ENCODE measurements at regions not wholly inside any gene's neighbourhood (a gene's known extent, or its start where the extent isn't known, plus 50 kb on each side); places are given as distances from the start of the nearest gene placed in this dataset.

DNA sequence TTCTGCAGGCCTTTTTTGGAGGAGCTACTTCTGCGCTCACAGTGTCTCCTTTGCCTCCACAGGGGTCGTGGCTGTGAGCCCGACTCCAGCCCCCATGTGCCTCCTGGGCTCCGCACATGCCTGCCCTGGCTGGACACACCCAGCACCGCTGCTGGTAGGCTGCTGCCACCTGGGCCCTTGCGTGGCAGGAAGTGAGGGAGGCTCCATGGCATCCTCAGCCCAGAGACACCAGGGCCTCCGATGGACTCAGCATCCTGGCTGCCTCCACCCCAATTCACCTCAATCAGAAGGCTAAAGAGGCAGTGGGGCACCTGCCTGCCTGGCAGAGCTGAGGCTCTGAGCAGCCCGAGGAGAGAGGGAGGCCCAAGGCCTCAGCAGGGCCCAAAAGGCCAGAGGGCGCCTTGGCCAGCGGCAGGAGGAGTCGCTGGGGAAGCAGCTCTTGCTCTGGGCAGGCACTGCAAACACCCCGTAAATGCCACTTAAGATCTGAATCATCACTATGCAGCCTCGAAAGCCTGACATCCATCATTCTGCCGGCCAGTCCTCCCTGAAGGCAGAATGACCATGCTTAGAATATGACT is 68.3 kb upstream of the OTOS start:
- peak; percentile 30 for DNase-seq (ENCODE audit: low spot score)

DNA sequence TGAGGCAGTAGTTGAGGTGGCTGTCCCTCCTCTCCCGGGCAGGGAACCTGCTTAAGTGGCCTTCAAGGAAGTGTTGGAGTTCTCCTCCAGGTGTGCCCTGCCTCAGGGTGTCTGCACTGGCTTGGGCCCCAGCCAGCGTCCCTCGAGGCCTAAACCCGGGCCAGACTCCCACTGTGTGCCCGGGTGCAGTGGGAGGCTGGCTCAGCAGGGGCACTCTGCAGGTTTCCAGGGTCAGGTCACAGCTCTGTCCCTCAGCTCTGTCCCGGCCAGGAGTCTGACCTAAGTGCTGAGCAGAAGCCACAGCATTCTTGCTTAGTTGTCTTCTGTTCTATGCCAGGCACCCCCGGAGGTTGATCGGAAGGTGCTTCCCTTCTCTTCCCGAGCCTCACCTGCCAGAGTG is 69.0 kb upstream of the OTOS start:
- peak; percentile 54 for DNase-seq (ENCODE audit: low spot score)

DNA sequence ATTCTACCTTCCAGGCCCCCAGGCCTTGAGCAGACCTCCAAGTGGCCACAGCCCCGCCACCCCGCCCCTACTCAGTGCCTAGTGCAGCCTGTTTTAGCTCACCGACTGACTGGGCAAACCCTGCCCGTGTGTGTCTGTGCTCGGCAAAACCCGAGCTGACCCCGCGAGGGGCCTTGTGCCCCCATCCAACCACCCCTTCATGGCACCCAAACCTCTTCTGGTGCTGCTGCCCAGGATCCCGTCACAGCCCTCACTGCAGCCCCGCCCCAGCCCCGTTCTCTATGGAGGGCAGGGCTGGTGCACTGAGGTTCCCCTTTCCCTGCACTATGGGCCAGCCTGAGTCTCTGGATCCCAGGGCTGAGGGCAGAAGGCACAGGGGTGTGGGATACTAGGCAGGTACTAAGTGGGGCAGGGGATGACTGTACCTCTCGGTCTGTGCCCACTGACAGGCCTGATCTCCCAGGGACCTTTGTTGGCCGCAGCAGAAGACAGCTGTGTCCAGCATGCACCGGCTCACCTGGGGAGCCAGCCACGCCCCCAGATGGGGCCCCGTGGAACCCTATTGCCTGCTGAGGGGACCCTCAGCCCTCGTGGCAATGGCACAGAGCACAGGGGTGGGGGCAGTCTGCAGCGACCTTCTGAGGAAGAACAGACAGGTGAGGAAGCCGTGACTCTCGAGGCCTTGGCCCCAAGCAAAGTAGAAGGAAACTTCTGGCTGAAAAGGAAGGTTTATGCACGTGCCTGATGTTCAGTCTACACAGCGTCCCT is 69.9 kb upstream of the OTOS start:
- peak; percentile 60 for DNase-seq (ENCODE audit: low spot score)

DNA sequence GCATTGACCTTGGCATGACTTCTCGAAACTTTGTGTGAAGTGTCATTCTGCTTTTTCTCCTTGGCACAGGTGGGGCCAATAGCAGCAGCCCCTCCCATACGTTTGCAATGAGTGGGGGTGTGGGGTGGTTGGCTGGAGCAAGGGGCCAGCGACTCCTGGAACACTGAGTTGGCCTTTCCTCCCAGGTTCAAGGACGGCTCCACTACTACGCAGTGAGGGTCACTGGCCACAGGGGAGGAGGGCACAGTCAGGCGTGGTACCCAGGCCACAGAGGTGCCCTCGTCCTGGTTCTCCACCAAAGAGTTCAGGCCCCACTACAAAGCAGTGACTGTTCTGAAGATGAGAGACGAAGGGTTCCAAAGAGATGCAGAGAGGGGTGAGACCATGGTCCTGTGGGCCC is 70.6 kb upstream of the OTOS start:
- no peak for DNase-seq (ENCODE audit: low spot score)

DNA sequence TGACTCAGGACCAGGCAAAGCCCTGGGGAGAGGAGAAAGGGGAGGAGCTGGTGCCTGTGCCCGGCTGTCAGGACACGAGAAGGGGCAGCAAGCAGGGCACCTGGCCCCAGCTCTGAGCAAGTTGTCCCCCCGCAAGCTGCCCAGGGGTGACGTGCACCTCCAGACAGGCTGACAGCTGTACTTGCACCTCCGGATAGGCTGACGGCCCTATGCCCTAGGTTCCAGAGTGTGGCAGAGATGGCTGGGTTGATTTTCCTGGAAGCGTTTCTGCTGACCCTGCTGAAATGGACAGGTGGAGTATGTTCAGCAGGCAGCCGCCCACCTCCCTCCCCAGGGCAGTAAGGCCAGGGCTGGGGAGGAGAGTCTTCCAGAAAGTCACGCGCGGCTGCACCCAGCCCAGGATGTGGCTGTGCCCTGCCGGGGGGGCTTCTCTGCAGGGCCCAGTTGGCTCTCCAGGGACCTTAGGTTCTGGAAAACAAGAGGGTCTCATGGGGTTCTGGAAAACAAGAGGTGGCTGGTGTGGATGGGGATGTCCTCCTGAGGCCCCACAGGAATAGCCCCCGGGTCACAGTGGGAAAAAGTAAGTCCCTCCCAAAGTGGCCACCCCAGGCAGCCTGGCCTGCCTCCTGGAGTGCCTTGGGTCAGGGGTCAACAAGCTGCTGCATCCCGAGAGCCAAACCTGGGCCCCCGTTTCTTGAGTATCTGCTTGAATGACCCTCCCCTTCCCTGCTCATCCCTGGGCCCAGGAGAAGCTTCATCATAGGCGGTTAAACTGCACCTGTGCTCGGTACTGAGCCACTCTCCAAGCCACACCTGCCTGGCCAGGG is 71.4 kb upstream of the OTOS start:
- peak; percentile 57 for DNase-seq (ENCODE audit: low spot score)

DNA sequence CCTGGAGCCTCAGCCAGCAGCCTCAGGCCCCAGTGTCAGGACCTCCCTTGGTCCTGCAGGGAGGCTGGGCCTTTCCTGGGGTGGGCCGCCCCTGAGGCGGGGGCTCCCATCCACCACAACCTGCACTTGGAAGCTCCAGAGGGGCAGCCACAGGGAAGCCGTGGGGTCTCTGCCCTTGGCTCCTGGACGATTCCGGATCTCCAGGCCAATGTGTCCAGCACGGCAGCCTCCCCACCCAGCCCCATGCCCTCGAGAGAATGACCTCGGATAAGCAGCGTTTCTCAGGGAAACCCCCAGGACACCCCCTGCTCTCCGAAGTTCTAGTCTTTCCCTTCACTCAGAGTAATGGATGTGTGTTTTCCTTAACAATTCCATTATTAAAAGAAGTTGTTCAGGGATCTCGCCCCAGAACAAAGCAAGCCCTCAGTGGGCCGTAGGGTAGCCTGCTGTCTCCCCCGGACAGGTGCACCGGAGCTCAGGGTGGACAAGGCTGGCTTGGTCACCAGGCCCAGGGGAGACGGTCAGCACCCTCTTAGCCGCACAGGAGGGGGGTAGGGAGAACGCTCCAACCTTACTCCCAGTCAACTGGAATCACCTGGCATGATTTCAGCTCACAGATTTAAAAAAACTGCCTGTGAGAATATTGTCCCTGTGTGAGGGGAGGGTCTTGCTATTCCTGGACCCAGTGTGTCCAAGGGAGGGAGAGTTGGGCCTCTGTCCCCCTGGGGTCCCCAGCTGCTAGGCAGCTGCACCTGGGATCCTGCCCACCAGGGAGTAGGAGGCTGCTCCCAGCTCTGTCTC is 72.2 kb upstream of the OTOS start:
- peak; percentile 48 for DNase-seq (ENCODE audit: low spot score)

DNA sequence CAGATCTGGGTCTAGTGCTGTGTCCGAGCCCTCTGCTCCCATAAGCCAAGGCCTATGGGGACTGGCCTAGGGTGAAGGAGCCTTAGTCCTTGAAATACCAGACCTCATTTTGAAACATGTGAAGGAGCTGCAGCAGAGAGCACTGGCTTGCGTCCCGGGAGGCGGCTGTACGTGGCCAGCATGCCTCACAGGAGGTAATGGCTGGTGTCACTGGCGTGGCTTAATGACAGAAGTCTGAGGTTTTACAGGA is 72.7 kb upstream of the OTOS start:
- no peak for DNase-seq (ENCODE audit: low spot score)

DNA sequence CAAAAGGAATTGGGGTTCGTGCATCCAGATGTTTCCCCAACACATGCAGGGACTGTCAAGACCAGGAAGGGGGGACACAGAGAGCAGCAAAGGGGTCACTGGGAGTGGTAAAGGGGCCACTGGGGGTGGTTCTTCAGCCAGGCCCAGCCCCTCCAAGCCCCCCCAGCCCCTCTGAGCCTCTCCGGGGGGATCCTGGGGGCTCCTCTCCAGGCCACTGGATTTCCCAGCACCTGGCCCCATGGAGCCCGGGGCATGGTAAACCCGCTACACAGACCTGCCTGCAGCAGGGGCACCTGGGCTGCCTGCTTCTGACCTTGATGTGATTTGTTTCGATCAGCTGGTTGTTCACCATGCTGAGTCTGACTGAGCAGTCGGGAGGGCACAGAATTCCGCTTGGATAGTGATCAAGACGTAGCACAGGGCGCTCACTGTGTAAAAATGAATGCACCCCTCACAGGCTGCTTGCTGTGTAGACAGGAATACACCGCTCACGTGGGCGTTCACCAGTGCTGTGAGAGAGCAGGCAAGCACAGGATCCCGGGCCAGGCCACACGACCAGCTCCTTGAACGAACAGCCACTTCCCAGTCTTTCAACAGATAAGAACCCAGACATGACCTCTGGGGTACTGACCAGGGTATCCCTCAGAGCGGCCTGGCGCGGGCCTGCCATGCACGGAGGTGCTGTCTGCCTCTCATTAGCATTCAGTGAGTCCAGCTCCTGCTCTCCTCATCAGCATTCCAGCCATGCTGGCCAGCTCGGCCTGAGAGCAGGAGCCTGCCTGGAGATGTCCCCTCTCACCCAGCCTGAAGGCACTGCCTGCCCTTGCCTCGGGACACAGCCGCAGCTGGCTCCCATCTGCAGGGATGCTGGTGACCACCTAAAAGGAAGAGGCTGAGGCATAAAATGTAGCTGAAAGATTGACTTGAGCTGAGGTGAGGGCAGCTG is 73.3 kb upstream of the OTOS start:
- peak; percentile 62 for DNase-seq (ENCODE audit: low spot score)

DNA sequence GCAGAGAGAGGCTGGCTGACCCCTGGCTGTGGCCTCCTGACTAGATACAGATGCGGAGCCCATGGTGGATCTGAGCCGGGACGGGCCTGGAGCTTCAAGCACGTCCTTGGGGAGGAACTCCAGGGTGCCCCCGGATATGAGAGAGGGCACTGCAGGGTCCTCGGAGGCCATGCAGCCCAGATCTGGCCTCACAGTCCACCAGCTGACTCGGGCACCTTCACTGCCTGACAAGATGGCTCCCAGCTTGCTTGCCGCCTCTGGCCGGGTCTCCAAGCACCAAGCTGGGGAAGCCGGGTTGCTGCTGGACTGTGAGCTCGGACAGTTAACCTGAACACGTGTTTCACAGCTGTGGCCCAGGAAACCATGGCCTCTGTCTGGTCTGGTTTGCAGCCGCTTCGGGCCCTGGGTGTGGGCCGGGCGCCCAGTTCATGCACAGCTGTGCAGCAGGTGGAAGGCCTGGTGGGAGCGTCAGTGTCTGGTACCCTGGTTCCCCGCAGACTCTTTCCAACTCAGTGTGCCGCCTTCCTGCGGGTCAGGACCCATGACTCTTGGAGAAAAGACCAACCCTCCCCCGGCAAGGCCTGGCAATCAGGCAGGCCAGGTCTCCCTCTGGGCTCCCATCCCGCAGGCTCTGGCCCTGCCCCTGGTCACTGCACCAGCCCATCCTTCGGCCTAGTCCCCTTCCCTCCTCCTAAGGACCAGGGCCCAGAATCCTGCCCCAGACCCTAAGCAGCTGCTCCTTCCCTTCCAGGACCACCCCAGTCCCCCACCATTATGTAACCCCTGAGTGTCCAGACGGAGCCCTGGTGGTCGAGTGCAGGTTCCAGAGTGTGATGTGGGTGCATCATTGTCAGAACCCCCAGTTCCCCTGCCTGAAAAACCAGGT is 74.6 kb upstream of the OTOS start:
- peak; percentile 78 for DNase-seq (ENCODE audit: low spot score)

DNA sequence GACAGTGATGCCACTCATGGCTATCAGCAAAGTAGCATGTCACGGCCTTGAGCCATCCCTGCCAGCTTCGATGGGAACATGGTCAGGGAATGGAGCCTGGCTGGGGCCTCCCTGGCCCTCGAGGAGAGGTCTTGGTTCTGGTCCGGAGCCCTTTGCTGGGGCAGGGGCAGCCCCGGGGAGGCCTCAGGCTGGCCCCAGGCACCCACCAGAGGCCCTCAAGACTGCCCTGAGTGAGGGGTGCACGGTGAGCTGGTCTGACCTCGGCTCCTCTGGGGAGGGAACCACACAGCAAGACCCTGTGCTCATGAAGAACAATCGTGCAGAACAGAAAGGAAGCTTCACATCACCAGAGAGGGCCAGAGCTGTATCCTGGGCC is 75.2 kb upstream of the OTOS start:
- DNase-seq (ENCODE audit: low spot score), result peak; percentile 51

DNA sequence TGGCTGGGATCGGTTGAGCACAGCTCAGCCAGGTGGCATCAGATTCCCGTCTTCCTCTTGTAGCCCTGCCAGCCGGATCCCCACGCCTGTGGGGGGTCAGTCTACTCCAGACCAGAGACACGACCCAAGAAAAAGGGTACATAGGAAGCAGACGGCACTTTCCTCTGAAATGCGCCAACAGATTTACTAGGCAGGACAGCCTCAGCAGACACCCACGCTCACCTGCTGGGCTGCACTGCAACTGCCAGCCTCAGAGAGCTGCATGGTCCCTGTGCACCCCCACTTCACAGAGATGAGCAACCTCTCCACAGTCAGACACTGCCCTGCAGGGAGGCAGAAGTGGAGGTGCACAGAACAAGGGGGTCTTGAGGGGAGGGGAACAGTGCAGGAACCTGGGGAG is 75.7 kb upstream of the OTOS start:
- peak; percentile 53 for DNase-seq (ENCODE audit: low spot score)

DNA sequence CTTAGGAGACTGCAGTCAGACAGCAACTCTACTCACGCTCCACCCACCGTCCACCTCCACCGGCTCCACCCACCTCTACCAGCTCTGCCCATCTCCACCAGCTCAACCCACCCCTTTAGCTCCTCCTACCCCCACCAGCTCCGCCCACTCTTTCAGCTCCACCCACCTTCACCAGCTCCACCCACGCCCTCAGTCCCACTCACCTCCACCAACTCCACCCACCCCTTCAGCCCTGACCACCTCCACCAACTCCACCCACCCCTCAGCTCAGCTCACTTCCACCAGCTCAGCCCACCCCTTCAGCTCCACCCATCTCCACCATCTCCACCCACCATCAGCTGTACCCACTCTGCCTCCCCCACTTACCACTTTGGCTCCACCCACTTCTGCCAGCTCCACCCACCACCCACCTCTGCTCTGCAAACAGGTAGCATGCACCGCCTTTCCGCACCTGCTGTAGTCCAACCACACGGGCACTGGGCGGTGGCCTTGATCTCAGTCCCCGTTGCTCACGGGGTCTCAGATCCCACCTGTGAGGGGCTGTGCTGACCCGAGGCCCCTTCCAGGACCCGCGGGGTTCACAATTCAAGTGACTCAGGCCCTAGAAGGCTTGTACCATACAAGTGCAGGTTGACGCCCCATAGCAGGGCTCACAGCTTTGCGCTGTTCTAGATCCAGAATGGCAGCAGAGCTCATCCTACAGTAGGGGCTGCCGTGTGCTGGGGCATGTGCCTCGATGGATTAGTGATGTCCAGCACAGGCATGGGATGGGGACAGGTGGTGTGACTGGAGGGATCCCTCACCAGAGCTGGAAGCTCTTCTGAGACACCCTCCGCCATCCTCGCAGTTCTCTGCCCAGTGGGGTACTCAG is 77.2 kb upstream of the OTOS start:
- peak; percentile 52 for DNase-seq (ENCODE audit: low spot score)

DNA sequence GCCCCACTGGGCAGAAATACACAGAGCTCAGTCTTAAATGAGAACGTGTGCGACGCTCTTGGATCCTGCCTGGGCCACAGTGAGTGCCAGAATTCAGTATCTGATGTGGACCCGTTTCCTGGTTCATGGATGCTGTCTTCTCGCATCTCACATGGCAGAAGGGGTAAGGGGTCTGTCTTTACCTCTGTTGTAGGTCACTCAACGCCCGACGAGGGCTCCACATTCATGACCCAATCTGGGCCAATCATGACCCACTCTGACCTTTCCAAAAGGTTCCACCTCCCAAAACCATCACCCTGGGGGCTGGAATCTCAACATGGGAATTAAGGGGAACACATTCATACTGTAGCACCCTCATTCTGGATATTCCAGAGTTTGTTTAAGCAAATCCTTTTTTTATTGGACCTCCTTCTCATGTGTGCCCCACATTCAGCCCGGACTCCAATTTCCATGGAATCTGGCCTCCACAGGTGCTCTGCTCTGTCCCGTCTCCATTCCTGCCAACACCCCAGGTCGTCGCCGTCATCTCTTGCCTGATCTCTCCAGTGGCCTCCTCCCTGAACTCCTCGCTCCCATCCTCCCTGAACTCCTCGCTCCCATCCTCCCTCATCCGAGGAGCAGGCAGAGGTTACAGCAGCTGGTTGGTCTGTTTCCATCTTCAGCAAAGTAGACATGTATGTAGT is 78.9 kb upstream of the OTOS start:
- DNase-seq (ENCODE audit: low spot score), result peak; percentile 8

DNA sequence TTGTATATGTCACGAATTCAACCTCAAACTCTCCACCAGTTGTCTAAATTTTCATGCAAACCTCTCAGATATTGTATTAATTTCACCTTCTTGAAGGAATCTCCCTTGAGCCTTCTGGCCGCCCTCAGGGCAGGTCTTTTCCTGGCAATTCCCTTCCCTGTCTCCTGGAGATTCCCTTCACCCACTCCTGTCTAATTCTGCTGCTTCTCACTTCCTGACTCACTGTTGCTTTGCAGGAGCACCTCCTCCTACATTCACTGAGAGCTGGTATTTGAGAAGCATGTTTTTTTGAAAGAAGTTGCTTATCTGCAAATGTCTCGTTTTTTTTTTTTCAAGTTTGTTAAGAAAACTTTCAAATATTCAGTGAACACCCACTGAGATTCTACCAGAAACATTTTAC is 79.9 kb upstream of the OTOS start:
- DNase-seq (ENCODE audit: low spot score), result peak; percentile 25

DNA sequence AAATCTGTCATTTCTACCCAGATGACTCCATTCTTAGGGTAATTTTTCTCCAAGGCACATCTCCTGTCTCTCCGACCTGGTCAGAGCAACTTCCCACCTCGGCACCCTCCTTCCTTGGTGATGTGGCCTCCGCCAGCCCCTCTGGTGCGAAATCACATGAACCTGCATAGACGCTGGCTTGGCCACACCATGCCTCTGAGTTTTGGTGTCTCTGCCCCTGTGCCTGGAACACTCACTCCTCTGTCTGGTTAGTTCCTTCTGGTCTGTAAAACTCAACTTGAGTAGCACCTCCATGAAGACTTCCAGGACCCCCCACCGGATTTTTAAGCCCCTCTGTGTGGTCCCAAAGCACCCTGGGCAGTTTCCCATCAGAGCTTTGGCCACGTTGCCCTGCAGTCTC is 83.2 kb upstream of the OTOS start:
- peak; percentile 53 for DNase-seq (ENCODE audit: low spot score)

DNA sequence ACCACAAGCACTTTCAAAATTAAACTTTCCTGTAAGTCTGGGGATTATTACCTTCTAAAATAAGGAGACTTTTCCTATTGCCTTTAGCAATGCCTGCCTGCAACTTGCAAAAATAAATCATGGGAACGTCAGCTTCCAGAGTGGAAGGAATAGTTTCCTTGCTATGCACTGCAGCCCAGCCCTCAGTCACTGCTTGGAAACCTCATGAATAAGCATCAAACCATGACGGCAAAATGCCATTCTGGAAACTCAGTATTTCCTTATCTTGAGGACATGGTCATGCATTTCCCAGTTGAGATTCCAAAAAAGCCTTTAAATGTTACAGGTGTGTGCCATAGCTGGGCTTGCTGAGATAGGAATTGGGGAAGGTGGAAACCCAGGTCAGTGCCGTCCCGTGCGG is 84.2 kb upstream of the OTOS start:
- DNase-seq (ENCODE audit: low spot score), result no peak

DNA sequence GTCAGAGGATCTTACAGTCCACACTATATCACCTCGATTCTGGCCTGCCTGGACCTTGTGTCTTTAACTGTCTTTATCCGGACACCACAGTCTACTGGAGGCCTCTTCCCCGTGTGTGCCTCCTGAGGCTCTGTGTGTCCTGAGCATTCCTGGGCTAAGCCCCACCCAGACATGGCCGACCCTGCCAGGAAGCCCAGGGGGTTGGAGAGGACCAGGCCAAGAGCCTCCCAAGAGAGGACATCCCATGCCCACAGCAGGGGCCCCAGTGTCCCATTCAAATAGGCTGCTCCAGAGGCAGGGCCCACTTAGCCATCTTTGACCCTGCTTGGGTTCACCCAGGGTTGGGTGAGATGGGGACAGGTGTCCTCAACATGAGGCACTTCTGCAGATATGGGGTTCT is 84.7 kb upstream of the OTOS start:
- DNase-seq (ENCODE audit: low spot score), result peak; percentile 55

DNA sequence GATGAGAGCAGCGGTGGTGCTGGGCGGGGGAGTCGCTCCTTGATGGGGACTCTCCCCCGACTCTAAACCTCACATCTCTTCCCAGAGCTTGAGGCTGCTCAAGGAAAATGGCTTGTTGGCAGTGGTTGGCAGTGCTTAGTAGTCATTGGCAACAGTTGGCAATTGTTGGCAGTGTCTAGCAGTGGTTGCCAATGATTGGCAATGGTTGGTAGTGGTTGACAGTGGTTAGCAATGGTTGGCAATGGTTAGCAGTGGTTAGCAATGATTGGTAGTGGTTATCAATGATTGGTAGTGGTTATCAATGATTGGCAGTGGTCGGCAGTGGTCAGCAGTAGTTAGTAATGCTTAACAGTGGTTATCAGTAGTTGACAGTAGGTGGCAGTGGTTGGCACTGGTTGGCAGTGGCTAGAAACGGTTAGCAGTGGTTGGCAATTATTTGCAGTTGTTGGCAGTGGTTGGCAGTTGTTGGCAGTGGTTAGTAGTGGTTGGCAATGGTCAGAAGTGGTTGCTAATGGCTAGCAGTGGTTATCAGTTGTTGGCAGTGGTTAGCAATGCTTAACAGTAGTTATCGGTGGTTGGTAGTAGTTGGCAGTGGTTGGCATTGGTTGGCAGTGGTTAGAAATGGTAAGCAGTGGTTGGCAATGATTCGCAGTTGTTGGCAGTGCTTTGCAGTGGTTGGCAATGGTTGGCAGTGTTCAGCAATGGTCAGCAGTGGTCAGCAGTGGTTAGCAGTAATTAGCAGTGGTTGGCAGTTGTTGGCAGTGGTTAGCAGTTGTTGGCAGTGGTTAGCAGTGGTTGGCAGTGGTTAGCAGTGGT is 85.4 kb upstream of the OTOS start:
- no peak for DNase-seq (ENCODE audit: low spot score)
